ENCODE measurements at regions not wholly inside any gene's neighbourhood (a gene's known extent, or its start where the extent isn't known, plus 50 kb on each side); places are given as distances from the start of the nearest gene placed in this dataset.
A peak's percentile ranks its signal among the peaks of the same experiment; 100 is the strongest.

- intact Hi-C loops (cut with DNase I; ENCODE audit: low total_unique reads), result loop anchor here (5.0 kb wide), 1 partner anchor 63 kb away; no protein-coding TSS in a partner anchor
- Histone ChIP-seq H3K27ac (peak overlapping the region; percentile 58 to 69), H3K9me3 (no peaks in the 10 kb centered on the region), H3K4me1 (peaks cover 0 to 22% (median 10%) of the 10 kb centered on the region in 4 donors), H3K36me3 (no peaks in the 10 kb centered on the region), H3K4me3 (peak overlapping the region; percentile 1 to 4), H3K27me3 (no peaks in the 10 kb centered on the region)
- TF ChIP-seq CTCF (IDR thresholded peaks at IDR 0.05), result no peak
- no peak for DNase-seq
These were observed 208.2 kb downstream of the DAD1 start for GRCh38 chr14:22380571-22381407.

GRCh38 chr14:22379727-22380126, 209.3 kb downstream of the DAD1 start:
- Histone ChIP-seq H3K9me3 (no peaks in the 10 kb centered on the region), H3K4me3 (no peak overlapping the region), H3K36me3 (no peaks in the 10 kb centered on the region), H3K27me3 (no peaks in the 10 kb centered on the region), H3K4me1 (peaks cover 0 to 22% (median 10%) of the 10 kb centered on the region in 4 donors), H3K27ac (peak overlapping the region in 1 of 2 donors; percentile 69)
- intact Hi-C loops (cut with DNase I; ENCODE audit: low total_unique reads), result loop anchor here (5.0 kb wide), 1 partner anchor 62 kb away; no protein-coding TSS in a partner anchor
- no peak for TF ChIP-seq CTCF (IDR thresholded peaks at IDR 0.05)
- DNase-seq, result no peak

GRCh38 chr14:22378181-22378580, 210.8 kb downstream of the DAD1 start:
- TF ChIP-seq CTCF (IDR thresholded peaks at IDR 0.05), result no peak
- Histone ChIP-seq H3K9me3 (no peaks in the 10 kb centered on the region), H3K27ac (no peak overlapping the region), H3K4me1 (peaks cover 0 to 22% (median 10%) of the 10 kb centered on the region in 4 donors), H3K36me3 (no peaks in the 10 kb centered on the region), H3K4me3 (no peak overlapping the region), H3K27me3 (no peaks in the 10 kb centered on the region)
- intact Hi-C loops (cut with DNase I; ENCODE audit: low total_unique reads), result no loop called here
- DNase-seq, result no peak

GRCh38 chr14:22375321-22375930, 213.6 kb downstream of the DAD1 start:
- H3K4me1 ChIP-seq, result peaks cover 0 to 29% (median 14%) of the 10 kb centered on the region in 4 donors
- peak; percentile 53 to 54 for TF ChIP-seq CTCF (IDR thresholded peaks at IDR 0.05)
- intact Hi-C loops (cut with DNase I; ENCODE audit: low total_unique reads), result no loop called here
- no peak overlapping the region for H3K4me3 ChIP-seq
- DNase-seq, result no peak
- H3K9me3 ChIP-seq, result no peaks in the 10 kb centered on the region
- no peaks in the 10 kb centered on the region for H3K27me3 ChIP-seq
- H3K36me3 ChIP-seq, result no peaks in the 10 kb centered on the region
- H3K27ac ChIP-seq, result no peak overlapping the region

- Histone ChIP-seq H3K36me3 (no peaks in the 10 kb centered on the region), H3K4me1 (peaks cover 0 to 29% (median 21%) of the 10 kb centered on the region in 4 donors), H3K9me3 (no peaks in the 10 kb centered on the region), H3K4me3 (no peak overlapping the region), H3K27ac (peak overlapping the region; percentile 74), H3K27me3 (no peaks in the 10 kb centered on the region)
- peak; percentile 63 to 90 for DNase-seq
- no peak for TF ChIP-seq CTCF (IDR thresholded peaks at IDR 0.05)
- intact Hi-C loops (cut with DNase I; ENCODE audit: low total_unique reads), result no loop called here
These were observed 218.8 kb downstream of the DAD1 start for GRCh38 chr14:22370084-22370847.
